Naive B cell (primary cell): ENCODE measurements at regions not wholly inside any gene's neighbourhood (a gene's known extent, or its start where the extent isn't known, plus 50 kb on each side); places are given as distances from the start of the nearest gene placed in this dataset.
"Not testable (repeated sequence)": the region's sequence is repeated elsewhere in the genome, so short reads cannot be mapped to it uniquely, and the experiment has no call there.

Experiments
- ATAC-seq, 2 donors: fragments of 150-1000 bp; cut with Tn5 transposase; 2 replicates each; pipeline ENCODE4 v1.10.0; 2021; ENCODE audit warnings: low read depth in 2 of 2, mild to moderate bottlenecking in 2 of 2, moderate library complexity in 2 of 2
- DNase-seq: peaks from one replicate; pipeline ENCODE4 v3.0.0; 2022
- H3K27ac Mint-ChIP-seq, 6 donors: one replicate each; pipeline ENCODE4 v1.8.0; 2020 to 2022; ENCODE audit warnings: mild to moderate bottlenecking in 6 of 6, mixed read lengths in 6 of 6, moderate library complexity in 5 of 6, inconsistent platforms in 2 of 6
- H3K27me3 Mint-ChIP-seq, 3 donors: one replicate each; pipeline ENCODE4 v1.8.0; 2021 to 2022; ENCODE audit warnings: mixed read lengths in 3 of 3, mild to moderate bottlenecking in 1 of 3
- H3K36me3 Mint-ChIP-seq, 2 donors: one replicate each; pipeline ENCODE4 v1.8.0; 2020 to 2022; ENCODE audit warnings: mixed read lengths in 2 of 2, inconsistent platforms in 1 of 2, mild to moderate bottlenecking in 1 of 2
- H3K4me1 Mint-ChIP-seq, 3 donors: one replicate each; pipeline ENCODE4 v1.8.0; 2020 to 2022; ENCODE audit warnings: mixed read lengths in 3 of 3, inconsistent platforms in 1 of 3, mild to moderate bottlenecking in 1 of 3, moderate library complexity in 1 of 3
- H3K4me3 Mint-ChIP-seq, 8 donors: one replicate each; pipeline ENCODE4 v1.8.0; 2020 to 2022; ENCODE audit warnings: mild to moderate bottlenecking in 8 of 8, mixed read lengths in 8 of 8, moderate library complexity in 8 of 8, inconsistent platforms in 2 of 8
- H3K9me3 Mint-ChIP-seq, 7 donors: one replicate each; pipeline ENCODE4 v1.8.0; 2020 to 2022; ENCODE audit warnings: mixed read lengths in 7 of 7, mild to moderate bottlenecking in 5 of 7, inconsistent platforms in 2 of 7, moderate library complexity in 1 of 7

- not testable (repeated sequence) for DNase-seq, H3K9me3 Mint-ChIP-seq, H3K27me3 Mint-ChIP-seq, H3K36me3 Mint-ChIP-seq
- peak overlapping the region in 5 of 6 donors; percentile 11 to 83 (median 76) for H3K27ac Mint-ChIP-seq
- peaks cover 20 to 39% (median 30%) of the 10 kb centered on the region in 3 donors for H3K4me1 Mint-ChIP-seq
- peak; percentile 71 to 80 for ATAC-seq
- peak overlapping the region in 7 of 8 donors; percentile 29 to 74 (median 53) for H3K4me3 Mint-ChIP-seq
These were observed 240.3 kb downstream of the RTP5 start for GRCh38 chr2:242109819-242110218.

GRCh38 chr2:242111954-242112353 lies 242.4 kb downstream of the RTP5 start:
- H3K27me3 Mint-ChIP-seq, H3K9me3 Mint-ChIP-seq, H3K36me3 Mint-ChIP-seq, DNase-seq, ATAC-seq, H3K4me3 Mint-ChIP-seq: not testable (repeated sequence)
- peak overlapping the region in 1 of 6 donors; percentile 66 for H3K27ac Mint-ChIP-seq
- H3K4me1 Mint-ChIP-seq = peaks cover 17 to 27% (median 25%) of the 10 kb centered on the region in 3 donors

- DNase-seq, H3K27me3 Mint-ChIP-seq, H3K9me3 Mint-ChIP-seq, H3K27ac Mint-ChIP-seq, ATAC-seq, H3K36me3 Mint-ChIP-seq, H3K4me3 Mint-ChIP-seq: not testable (repeated sequence)
- peaks cover 12 to 15% (median 14%) of the 10 kb centered on the region in 3 donors for H3K4me1 Mint-ChIP-seq
These were observed 244.0 kb downstream of the RTP5 start for GRCh38 chr2:242113492-242113891.

DNA sequence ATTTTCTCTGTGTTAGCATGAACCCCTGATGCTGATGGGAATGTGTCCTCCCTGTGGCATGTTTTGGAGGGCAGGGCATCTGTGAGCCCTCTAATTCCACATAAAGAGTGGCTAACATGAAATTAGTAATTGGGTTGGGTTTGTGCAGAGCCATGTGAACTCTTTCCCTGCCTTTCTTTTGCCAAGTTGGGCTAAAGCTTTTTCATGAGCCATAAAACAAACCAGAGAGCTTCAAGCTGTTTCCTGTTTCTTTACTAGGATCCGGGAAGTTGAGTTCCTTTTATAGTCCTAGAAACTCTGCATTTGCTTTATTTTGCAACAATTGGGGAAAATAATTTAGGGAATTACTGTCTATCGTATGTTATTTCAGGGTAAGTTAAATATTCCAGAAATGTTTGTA lies 247.1 kb downstream of the RTP5 start:
- H3K9me3 Mint-ChIP-seq, H3K27ac Mint-ChIP-seq, H3K4me3 Mint-ChIP-seq, H3K4me1 Mint-ChIP-seq, H3K27me3 Mint-ChIP-seq, DNase-seq, ATAC-seq, H3K36me3 Mint-ChIP-seq: not testable (repeated sequence)

DNA sequence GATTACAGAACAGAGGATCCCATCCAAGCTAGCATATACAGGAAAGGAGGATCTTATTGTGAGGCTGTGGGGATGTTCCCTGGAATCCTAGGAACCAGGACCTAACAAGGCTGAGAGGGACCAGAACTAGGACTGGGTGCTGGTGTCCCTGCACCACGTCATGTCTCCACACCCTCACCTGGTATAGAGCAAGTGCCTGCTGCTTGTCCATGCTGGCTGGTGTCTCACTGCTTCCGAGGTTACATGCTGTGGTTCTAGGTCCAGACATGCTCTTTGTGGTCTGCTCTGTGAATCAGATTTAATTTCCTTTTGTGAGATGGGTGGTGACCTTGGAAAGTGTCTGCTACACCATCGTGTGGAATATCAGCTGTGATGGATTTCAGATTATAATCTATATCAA lies 247.8 kb downstream of the RTP5 start:
- not testable (repeated sequence) for ATAC-seq, H3K9me3 Mint-ChIP-seq, H3K4me1 Mint-ChIP-seq, DNase-seq, H3K27ac Mint-ChIP-seq, H3K4me3 Mint-ChIP-seq, H3K36me3 Mint-ChIP-seq, H3K27me3 Mint-ChIP-seq

- H3K36me3 Mint-ChIP-seq, H3K9me3 Mint-ChIP-seq, H3K27me3 Mint-ChIP-seq, H3K27ac Mint-ChIP-seq, H3K4me1 Mint-ChIP-seq, H3K4me3 Mint-ChIP-seq, DNase-seq, ATAC-seq: not testable (repeated sequence)
These were observed 250.2 kb downstream of the RTP5 start for GRCh38 chr2:242119682-242120081.

DNA sequence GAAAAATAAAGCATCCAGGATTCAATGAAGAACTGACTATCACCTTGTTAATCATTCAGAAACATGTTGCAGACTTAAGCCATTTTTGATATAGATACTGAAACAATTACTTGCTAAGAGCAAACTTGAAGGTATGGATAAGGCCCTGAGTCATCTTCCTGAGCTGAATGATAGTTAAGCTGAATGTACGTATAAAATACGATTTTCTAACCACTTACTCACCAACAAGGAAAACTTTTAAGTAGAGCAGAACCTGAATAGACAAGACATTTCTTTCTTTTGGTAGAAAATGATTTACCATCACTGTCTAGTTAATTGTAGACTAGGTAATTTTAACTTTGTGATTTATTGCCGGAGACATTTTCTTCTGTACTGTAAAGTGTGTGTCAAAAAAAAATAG lies 261.2 kb downstream of the RTP5 start:
- ATAC-seq, H3K4me3 Mint-ChIP-seq, DNase-seq, H3K9me3 Mint-ChIP-seq, H3K27me3 Mint-ChIP-seq, H3K4me1 Mint-ChIP-seq, H3K27ac Mint-ChIP-seq, H3K36me3 Mint-ChIP-seq: not testable (repeated sequence)

DNA sequence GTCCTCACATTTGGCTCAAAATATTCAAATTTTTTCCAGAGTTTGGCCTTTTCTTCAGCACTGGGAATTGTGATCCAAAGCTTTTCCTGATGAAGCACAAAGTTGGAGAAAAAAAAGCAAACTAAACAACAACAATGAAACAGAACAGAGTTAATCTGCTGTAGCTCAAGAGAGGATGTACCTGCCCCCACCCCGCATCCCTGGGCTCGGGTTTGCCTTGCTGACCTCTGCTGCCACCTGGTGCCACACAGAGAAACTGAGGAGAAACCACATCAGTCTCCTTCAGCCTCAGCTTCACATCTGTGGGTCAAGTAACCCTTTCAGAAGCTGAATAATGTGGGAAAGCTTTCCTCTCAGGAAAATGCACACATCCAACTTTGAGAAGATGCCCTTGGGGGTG lies 290.4 kb downstream of the RTP5 start:
- not testable (repeated sequence) for DNase-seq, H3K27me3 Mint-ChIP-seq, H3K4me3 Mint-ChIP-seq, ATAC-seq, H3K4me1 Mint-ChIP-seq, H3K36me3 Mint-ChIP-seq, H3K27ac Mint-ChIP-seq, H3K9me3 Mint-ChIP-seq

DNA sequence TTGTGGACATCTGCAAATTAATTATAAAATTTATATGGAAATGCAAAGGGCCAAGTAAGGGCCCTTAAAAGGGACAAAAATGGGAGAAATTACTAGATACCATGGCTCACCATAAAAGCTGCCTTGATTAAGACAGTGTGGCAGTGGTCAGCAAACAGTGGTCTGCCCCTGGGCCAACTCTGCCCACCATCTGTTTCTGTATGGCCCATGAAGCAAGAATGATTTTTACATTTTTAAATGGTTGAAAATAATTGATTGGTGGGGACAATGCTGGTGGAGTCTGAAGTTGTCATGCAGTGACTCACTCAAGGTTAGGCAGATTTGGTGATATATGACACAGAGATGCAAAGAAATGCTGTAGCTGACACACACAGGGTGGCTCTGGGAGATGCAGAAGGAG lies 295.6 kb downstream of the RTP5 start:
- not testable (repeated sequence) for ATAC-seq, DNase-seq, H3K4me1 Mint-ChIP-seq, H3K9me3 Mint-ChIP-seq, H3K27me3 Mint-ChIP-seq, H3K27ac Mint-ChIP-seq, H3K4me3 Mint-ChIP-seq, H3K36me3 Mint-ChIP-seq

DNA sequence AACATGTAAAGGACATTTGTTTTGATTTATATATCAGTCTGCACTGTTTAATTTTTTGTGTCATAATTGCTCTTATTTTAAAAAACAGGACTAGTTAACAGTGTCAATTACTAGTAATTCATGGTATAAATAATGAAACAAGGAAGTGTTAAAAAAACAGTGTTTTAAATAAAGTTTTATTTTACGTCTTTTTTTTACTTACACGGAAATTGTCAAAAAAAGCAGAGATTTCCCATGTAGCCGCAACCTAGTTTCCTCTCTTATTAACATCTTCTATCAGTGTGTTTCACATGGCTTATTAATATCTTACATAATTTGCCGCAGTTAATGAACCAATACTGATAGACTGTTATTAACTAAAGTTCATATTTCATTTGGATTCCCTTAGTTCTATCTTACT lies 301.8 kb downstream of the RTP5 start:
- not testable (repeated sequence) for H3K27ac Mint-ChIP-seq, H3K4me3 Mint-ChIP-seq, H3K4me1 Mint-ChIP-seq, H3K9me3 Mint-ChIP-seq, DNase-seq, ATAC-seq, H3K27me3 Mint-ChIP-seq, H3K36me3 Mint-ChIP-seq
